ENCODE measurements at regions not wholly inside any gene's neighbourhood (a gene's known extent, or its start where the extent isn't known, plus 50 kb on each side); places are given as distances from the start of the nearest gene placed in this dataset.

DNA sequence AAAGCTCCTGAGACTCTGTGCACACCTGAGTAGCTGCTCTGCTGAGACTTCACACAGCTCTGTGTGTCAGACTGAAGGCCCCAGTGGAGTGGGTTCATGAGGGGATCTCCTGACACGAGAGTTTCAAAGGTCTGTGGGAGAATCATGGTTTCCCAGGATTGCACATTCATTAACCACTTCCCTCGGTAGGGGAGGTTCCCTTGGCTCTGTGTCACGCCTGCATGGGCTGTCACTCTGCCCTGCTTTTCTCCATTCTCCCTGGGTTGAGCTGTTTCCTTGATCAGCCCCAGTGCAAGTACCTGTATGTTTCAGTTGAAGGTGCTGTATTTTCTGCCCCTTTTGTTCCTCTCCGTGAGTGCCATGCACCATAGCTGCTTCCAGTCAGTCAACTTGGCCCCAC lies 236.9 kb downstream of the EPM2A start:
- H3K4me1 Mint-ChIP-seq: no peaks in the 10 kb centered on the region
- no peak overlapping the region for H3K27ac ChIP-seq (ENCODE audit: low read length in 2 of 2)
- no peak overlapping the region for H3K27ac Mint-ChIP-seq
- WGBS (ENCODE audit: insufficient coverage): 86% methylated on average over 1 of the region's 4 CpGs
- ATAC-seq (ENCODE audit: low read depth): no peak
- peaks cover 0 to 6% (median 0%) of the 10 kb centered on the region in 4 experiments for H3K27me3 ChIP-seq (replicated peaks in 1 of 4; ENCODE audit: control extremely low read depth in 1 of 4, control insufficient read depth in 3 of 4, insufficient read depth in 4 of 4, low read length in 3 of 4)
- no peak for DNase-seq
- H3K4me3 ChIP-seq (ENCODE audit: control extremely low read depth in 1 of 5, extremely low read depth in 1 of 5, insufficient read depth in 1 of 5, low read depth in 2 of 5, low read length in 4 of 5): no peak overlapping the region
- intact Hi-C loops (cut with micrococcal nuclease): no loop called here
- H3K9me3 ChIP-seq (ENCODE audit: control extremely low read depth in 1 of 3, control insufficient read depth in 2 of 3, insufficient read depth in 1 of 3, low read length in 2 of 3): peaks cover 0 to 25% (median 0%) of the 10 kb centered on the region in 3 donors
- no peaks in the 10 kb centered on the region for H3K36me3 ChIP-seq (replicated peaks in 1 of 2; ENCODE audit: control extremely low read depth in 1 of 2, control insufficient read depth in 1 of 2, extremely low read depth in 1 of 2, insufficient read depth in 2 of 2, low read length in 1 of 2)
- POLR2A ChIA-PET: no interaction called here
- no peak overlapping the region for H3K4me2 ChIP-seq (replicated peaks; ENCODE audit: low read depth, low read length, poor library complexity, severe bottlenecking)
- no peaks in the 10 kb centered on the region for H4K20me1 ChIP-seq (ENCODE audit: control insufficient read depth, insufficient read depth, low read length, poor library complexity, severe bottlenecking)
- no peaks in the 10 kb centered on the region for H3K4me1 ChIP-seq (ENCODE audit: control insufficient read depth in 2 of 2, insufficient read depth in 2 of 2, low read length in 2 of 2)
- peaks cover 6% of the 10 kb centered on the region for H3K9me3 Mint-ChIP-seq (ENCODE audit: insufficient read depth)
- no peak overlapping the region for H3K4me3 Mint-ChIP-seq
- TF ChIP-seq, protein P1, sequence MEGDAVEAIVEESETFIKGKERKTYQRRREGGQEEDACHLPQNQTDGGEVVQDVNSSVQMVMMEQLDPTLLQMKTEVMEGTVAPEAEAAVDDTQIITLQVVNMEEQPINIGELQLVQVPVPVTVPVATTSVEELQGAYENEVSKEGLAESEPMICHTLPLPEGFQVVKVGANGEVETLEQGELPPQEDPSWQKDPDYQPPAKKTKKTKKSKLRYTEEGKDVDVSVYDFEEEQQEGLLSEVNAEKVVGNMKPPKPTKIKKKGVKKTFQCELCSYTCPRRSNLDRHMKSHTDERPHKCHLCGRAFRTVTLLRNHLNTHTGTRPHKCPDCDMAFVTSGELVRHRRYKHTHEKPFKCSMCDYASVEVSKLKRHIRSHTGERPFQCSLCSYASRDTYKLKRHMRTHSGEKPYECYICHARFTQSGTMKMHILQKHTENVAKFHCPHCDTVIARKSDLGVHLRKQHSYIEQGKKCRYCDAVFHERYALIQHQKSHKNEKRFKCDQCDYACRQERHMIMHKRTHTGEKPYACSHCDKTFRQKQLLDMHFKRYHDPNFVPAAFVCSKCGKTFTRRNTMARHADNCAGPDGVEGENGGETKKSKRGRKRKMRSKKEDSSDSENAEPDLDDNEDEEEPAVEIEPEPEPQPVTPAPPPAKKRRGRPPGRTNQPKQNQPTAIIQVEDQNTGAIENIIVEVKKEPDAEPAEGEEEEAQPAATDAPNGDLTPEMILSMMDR (IDR thresholded peaks at IDR 0.05): no peak
- no peak for TF ChIP-seq EZH2 (IDR thresholded peaks at IDR 0.05; ENCODE audit: borderline replicate concordance, insufficient read depth, low read depth, low read length, poor library complexity, severe bottlenecking)
- no peaks in the 10 kb centered on the region for H3K79me2 ChIP-seq (ENCODE audit: control insufficient read depth, insufficient read depth, low read length)
- H2AFZ ChIP-seq (ENCODE audit: insufficient read depth, low read depth, low read length, poor library complexity, severe bottlenecking): no peak overlapping the region
- CTCF ChIA-PET: no interaction called here
- H3K9ac ChIP-seq (ENCODE audit: low read length): no peak overlapping the region
- peaks cover 8% of the 10 kb centered on the region for H3K27me3 Mint-ChIP-seq

DNA sequence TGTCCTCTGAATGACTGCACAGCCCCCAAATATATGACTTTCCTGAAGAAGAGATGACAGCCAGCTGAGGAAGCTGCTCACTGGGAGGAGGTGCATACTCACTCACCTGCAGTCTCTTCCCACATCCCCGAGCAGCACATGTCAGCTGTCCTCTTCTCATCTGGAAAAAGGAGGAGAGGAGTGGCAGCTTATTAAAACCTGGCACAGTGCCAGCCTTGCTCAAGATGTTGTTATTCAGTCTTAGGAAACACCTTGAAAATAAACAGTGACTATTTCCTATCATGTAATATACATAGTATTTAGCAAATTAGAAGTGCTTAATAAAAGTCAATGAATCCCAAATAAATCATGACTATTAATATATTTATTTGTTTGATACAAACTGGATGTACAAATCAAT lies 232.9 kb downstream of the EPM2A start:
- Histone ChIP-seq H3K79me2 (ENCODE audit: control insufficient read depth, insufficient read depth, low read length) (no peaks in the 10 kb centered on the region), H3K36me3 (replicated peaks in 1 of 2; ENCODE audit: control extremely low read depth in 1 of 2, control insufficient read depth in 1 of 2, extremely low read depth in 1 of 2, insufficient read depth in 2 of 2, low read length in 1 of 2) (no peaks in the 10 kb centered on the region), H3K4me3 (ENCODE audit: control extremely low read depth in 1 of 5, extremely low read depth in 1 of 5, insufficient read depth in 1 of 5, low read depth in 2 of 5, low read length in 4 of 5) (no peak overlapping the region), H3K27ac (ENCODE audit: low read length in 2 of 2) (no peak overlapping the region), H3K9ac (ENCODE audit: low read length) (no peak overlapping the region), H3K9me3 (ENCODE audit: control extremely low read depth in 1 of 3, control insufficient read depth in 2 of 3, insufficient read depth in 1 of 3, low read length in 2 of 3) (peaks cover 0 to 18% (median 0%) of the 10 kb centered on the region in 3 donors), H3K4me2 (replicated peaks; ENCODE audit: low read depth, low read length, poor library complexity, severe bottlenecking) (no peak overlapping the region), H3K27me3 (replicated peaks in 1 of 4; ENCODE audit: control extremely low read depth in 1 of 4, control insufficient read depth in 3 of 4, insufficient read depth in 4 of 4, low read length in 3 of 4) (peaks cover 0 to 6% (median 0%) of the 10 kb centered on the region in 4 experiments), H4K20me1 (ENCODE audit: control insufficient read depth, insufficient read depth, low read length, poor library complexity, severe bottlenecking) (no peaks in the 10 kb centered on the region), H2AFZ (ENCODE audit: insufficient read depth, low read depth, low read length, poor library complexity, severe bottlenecking) (no peak overlapping the region), H3K4me1 (ENCODE audit: control insufficient read depth in 2 of 2, insufficient read depth in 2 of 2, low read length in 2 of 2) (no peaks in the 10 kb centered on the region)
- TF ChIP-seq, protein P1 (IDR thresholded peaks at IDR 0.05): no peak
- no peak for TF ChIP-seq EZH2 (IDR thresholded peaks at IDR 0.05; ENCODE audit: borderline replicate concordance, insufficient read depth, low read depth, low read length, poor library complexity, severe bottlenecking)
- no peak overlapping the region for H3K27ac Mint-ChIP-seq
- H3K9me3 Mint-ChIP-seq (ENCODE audit: insufficient read depth): no peaks in the 10 kb centered on the region
- ChIA-PET POLR2A (no interaction called here), CTCF (no interaction called here)
- H3K4me3 Mint-ChIP-seq: no peak overlapping the region
- intact Hi-C loops (cut with micrococcal nuclease): no loop called here
- H3K4me1 Mint-ChIP-seq: no peaks in the 10 kb centered on the region
- WGBS (ENCODE audit: insufficient coverage): no CpG with 5 or more reads among the region's 1 CpG
- H3K27me3 Mint-ChIP-seq: peaks cover 8% of the 10 kb centered on the region
- ATAC-seq (ENCODE audit: low read depth): no peak
- DNase-seq: no peak
